Bone marrow (tissue), 2 donors: ENCODE measurements at regions not wholly inside any gene's neighbourhood (a gene's known extent, or its start where the extent isn't known, plus 50 kb on each side); places are given as distances from the start of the nearest gene placed in this dataset.
A peak's percentile ranks its signal among the peaks of the same experiment; 100 is the strongest.

Source experiments
- DNase-seq, 2 donors: peaks; one replicate each; lab custom pipeline; 2025; lab: John Stamatoyannopoulos, UW

- no peak for DNase-seq
Observed at GRCh38 chr13:33628662-33629061, 189.3 kb upstream of the RFC3 start.

DNA sequence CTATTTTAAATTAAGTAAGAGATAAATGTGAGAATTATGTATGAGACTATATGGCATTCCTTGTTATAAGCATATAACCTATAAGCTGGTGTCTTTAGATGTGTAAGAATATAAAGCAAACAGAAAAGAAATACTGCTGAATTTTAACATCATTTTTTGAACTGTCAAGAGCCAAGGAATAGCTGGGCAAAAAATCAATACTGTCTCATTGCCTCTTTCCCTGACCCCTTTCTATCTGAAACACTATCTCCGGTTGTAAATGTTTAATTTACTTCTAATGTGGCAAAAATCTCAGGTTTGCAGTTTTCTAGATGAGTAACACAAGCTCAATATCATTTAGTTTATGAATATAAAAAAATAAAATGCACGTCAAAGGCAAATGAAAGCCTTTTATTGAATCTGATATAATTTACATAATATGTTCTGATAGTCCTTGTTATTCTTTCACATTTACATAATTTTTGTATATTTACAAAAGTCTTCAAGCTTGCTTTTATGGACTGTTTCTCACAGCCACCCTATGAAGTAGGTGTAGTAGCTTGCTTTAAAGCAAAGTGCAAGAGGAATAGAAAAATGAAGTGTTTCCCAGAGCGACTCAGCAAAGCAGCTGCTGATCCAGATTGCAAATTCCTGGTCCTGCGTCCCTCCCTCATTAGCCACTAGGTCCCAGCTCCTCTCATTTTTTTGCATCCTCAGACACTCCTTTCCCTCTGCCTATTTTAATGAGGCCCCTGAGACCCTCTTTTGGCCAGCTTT, 188.2 kb upstream of the RFC3 start:
- DNase-seq: no peak

DNA sequence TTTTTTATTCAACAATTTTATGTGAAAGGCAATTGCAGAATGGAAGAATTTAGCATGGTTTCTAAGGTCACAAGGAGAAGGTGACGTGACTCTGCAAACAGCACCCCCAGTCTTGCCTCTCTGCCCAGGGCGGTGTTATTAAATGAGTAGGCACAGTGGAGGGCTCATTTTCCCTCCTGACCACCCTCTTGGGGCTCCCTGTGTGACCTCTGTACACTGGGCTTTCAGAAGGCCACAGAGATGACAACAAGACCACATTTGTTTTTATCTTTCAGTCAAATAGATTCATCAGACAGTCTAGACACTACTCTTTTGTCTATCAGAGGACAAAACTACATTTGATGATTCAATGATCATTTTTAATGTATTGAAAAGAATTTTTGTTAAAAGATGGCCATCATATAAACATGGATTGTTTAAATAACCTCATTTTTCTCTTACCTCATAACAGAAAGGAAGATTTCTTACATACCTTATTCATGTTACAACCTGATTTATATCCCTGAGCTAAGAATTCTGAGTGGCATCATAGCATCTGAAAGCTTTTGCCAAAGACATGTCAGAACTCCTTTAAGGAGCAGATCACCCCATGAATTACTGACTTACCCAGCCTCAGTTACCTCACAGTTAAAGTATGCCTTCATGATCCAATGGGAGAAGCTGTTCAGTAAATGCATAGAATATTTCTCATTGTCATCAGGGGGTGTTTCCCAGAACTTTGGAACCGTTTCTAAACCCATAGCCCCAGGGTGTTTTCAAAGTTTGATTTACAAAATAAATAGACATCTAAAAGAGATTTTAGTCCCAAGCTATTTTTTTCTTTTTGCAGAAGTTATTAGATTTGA, 184.0 kb upstream of the RFC3 start:
- no peak for DNase-seq

DNA sequence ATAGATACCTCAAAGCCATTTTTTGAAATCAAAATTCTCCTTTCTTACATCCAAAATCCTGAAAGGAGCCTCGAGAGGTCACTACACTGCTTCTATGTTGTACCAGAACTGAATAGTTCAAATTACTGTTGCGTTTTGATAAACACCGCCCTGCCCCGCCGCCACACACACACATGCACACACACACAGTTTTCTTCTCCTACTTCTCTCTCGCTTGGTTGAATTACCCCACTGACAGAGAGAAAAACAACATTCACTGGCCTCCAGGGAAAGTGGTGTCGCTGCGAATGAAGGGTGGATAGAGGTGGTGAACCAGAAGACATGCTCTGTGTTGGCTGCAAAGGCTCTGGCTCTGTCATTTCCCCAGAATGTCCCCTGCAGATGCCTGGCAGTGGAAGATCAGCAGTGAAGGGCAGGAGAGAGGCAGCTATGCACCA, 183.4 kb upstream of the RFC3 start:
- DNase-seq: no peak

GRCh38 chr13:33636243-33636642, 181.7 kb upstream of the RFC3 start:
- DNase-seq: no peak

- no peak for DNase-seq
Observed at GRCh38 chr13:33636955-33637670, 180.8 kb upstream of the RFC3 start.

GRCh38 chr13:33637978-33638743, 179.8 kb upstream of the RFC3 start:
- no peak for DNase-seq

GRCh38 chr13:33639158-33639557, 178.8 kb upstream of the RFC3 start:
- no peak for DNase-seq

DNA sequence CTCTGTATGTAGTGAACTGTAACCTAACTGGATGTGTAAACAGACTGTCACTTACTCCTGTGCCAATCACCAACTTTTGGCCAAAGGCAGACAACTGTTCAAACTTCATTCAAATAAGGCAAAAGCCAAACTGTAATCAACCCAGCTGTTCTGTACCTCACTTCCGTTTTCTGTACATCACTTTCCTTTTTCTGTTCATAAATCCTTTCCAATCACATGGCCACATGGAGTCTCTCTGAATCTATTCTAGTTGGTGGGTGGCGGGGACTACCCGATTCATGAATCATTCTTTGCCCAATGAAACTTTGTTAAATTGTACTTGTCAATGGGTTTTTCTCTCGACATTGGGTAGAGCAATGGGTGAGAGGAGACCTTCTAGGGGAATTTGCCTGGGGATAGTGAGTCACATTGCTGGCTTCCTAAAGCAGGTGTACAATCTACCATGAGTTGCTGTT, 178.3 kb upstream of the RFC3 start:
- DNase-seq: no peak

DNA sequence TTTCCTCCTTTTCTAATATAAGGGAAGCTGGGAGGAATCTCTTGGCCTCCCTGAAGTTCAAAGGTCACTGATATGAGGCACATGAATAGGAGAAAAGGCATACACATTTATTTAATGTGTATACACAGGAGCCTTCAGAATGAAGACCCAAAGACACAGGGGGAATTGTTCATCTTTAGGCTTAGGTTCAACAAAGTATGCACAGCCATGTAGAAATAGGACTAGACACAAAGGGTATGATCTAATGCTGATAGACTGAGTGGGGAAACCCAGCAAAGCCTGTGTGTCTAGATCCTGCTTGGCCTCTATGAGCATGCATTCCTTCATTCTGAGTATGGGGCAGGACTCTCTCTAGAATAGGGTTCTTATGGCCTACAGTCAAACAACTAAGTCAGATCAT, 177.1 kb upstream of the RFC3 start:
- no peak for DNase-seq

- DNase-seq: no peak
Observed at GRCh38 chr13:33642374-33643065, 175.4 kb upstream of the RFC3 start.

- peak in 1 of 2 donors; percentile 7 for DNase-seq
Observed at GRCh38 chr13:33644581-33645543, 173.1 kb upstream of the RFC3 start.

GRCh38 chr13:33645591-33646554, 172.1 kb upstream of the RFC3 start:
- no peak for DNase-seq

- no peak for DNase-seq
Observed at GRCh38 chr13:33649212-33649878, 168.6 kb upstream of the RFC3 start.

DNA sequence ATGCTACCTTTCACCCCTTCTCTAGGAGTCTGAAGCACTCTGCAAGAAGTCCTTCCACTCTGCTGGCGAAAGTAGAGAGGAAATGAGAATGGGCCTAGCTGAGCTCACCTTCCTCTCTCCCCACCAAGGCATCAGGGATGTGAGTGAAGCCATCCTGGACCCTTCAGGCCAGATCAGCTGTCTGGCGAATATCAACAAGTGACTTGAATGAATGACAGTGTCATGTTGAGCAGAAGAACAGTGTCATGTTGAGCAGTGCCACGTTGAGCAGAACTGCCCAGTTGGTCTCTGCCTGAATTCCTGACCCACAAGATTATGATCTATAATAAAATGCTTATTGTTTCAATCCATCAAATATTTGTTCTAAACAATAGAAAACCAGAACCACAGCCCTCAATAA, 166.2 kb upstream of the RFC3 start:
- DNase-seq: no peak

DNA sequence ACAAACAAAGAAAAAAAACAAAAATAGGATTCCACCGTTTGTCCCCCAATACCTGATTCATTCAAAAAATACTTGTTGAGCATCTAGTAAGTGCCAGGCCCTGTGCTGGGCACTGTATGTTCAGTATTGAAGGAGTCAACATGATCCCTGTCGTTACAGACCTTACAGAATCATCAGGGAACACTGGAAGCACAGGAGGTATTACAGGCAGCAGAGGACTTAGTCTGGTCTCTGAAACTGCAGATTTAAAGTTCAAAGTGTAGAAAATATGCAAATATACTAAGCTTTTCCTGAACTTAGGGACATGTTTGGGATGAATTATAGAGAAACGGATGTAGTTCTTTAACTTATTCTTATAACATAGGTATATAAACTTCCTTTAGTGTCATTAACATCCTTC, 160.7 kb upstream of the RFC3 start:
- DNase-seq: no peak

DNA sequence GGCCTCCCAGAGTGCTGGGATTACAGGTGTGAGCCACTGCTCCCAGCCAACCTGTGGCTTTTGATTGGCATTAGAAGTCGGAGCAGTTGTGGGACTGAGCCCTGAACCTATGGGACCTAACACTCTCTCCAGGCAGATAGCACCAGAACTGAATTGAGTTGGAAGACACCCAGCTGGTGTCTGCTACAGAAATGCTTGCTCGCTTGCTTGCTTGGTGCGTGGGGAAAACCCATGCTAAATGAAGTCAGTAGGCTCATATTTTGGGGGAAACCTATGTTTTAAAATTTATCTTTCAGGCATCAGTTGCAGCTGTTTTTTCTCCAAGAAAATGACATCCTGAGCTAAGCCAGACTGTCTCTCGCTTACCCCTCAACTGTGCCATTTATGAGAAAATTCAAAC, 158.5 kb upstream of the RFC3 start:
- no peak for DNase-seq

DNA sequence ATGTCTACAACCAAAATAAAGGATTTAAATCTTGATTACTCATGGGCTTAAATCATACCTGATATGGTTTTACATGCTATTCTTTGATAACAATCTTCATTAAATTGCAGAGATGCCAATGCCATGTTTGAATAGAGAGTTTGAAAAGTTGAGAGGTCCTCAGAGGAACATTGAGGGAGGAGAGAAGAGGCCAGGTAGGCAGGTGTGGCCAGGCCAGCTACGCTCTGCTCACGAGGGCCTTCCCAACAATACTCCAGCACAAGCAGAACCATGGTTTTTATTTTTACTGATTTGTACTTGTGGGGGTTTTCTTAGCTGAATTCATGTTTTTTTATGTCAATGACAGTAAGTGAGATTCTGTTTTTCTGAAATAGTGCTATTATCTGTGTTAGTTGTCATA, 158.1 kb upstream of the RFC3 start:
- DNase-seq: no peak
